Heart right ventricle (tissue), 16 donors: ENCODE measurements at regions not wholly inside any gene's neighbourhood (a gene's known extent, or its start where the extent isn't known, plus 50 kb on each side); places are given as distances from the start of the nearest gene placed in this dataset.

Experiments used
- ATAC-seq, 8 donors: fragments of 200-7000 bp; cut with Tn5 transposase; one replicate each; pipeline ENCODE4 v1.9.1; 2020; ENCODE audit warnings: mild to moderate bottlenecking in 8 of 8, moderate library complexity in 8 of 8, moderate number of reproducible peaks in 1 of 8
- DNase-seq, 2 donors: peaks; one replicate each; pipeline ENCODE4 v3.0.0-alpha.2; 2020
- H3K27ac ChIP-seq, 10 donors: fragments of 200-600 bp; sonication (generic) in 2 of 10; one replicate each; pipeline versions ENCODE4 v1.5.0 to v1.8.0; 2020 to 2022; ENCODE audit warnings: mild to moderate bottlenecking in 3 of 10
- H3K27me3 ChIP-seq, 7 donors: fragments of 200-600 bp; one replicate each; pipeline ENCODE4 v1.8.0; 2021 to 2022; ENCODE audit warnings: mild to moderate bottlenecking in 2 of 7
- H3K36me3 ChIP-seq, 9 donors: fragments of 200-600 bp; sonication (generic) in 1 of 9; one replicate each; pipeline versions ENCODE4 v1.5.0 to v1.8.0; 2020 to 2022; ENCODE audit warnings: mild to moderate bottlenecking in 2 of 9
- H3K4me1 ChIP-seq, 9 donors: fragments of 200-600 bp; sonication (generic) in 1 of 9; one replicate each; pipeline versions ENCODE4 v1.5.0 to v1.8.0; 2020 to 2022; ENCODE audit warnings: mild to moderate bottlenecking in 4 of 9
- H3K4me3 ChIP-seq, 10 donors: fragments of 200-600 bp; sonication (generic) in 2 of 10; one replicate each; pipeline versions ENCODE4 v1.5.0 to v1.8.0; 2020 to 2022; ENCODE audit warnings: mild to moderate bottlenecking in 7 of 10, moderate library complexity in 2 of 10
- H3K9me3 ChIP-seq, 11 donors: fragments of 200-600 bp in 10 of 11; sonication (generic) in 2 of 11; one replicate each; pipeline versions ENCODE4 v1.5.0 to v1.8.0; 2013 to 2022; ENCODE audit warnings: mild to moderate bottlenecking in 2 of 11, control low read depth in 1 of 11, moderate library complexity in 1 of 11
- WGBS, 2 donors: extraction: QIAGEN DNeasy Blood & Tissue Kit; methylation state at CpG; one replicate each; pipeline ENCODE4 v1.1.7; 2013; ENCODE audit warnings: inconsistent platforms in 1 of 2; 5-methylcytosine and 5-hydroxymethylcytosine counted together
- intact Hi-C, 10 donors: fragments of 100-400 bp; cut with DNase I; formaldehyde crosslinking; loops; one replicate each; pipeline versions ENCODE4 v1.11.1 to v1.14.2; 2022
- TF ChIP-seq, protein P1 (sequence below), 9 donors: fragments of 200-600 bp; sonication (generic) in 2 of 9; IDR thresholded peaks; one replicate each; pipeline versions ENCODE4 v1.5.0 to v1.8.0; 2021 to 2022; ENCODE audit warnings: antibody characterized with exemption in 9 of 9, mild to moderate bottlenecking in 5 of 9, moderate library complexity in 1 of 9
- donor health status: Arrhythmogenic right ventricular cardiomyopathy.
- donor health status: ischemic (EF 13 %, LVEDD 7.1; RV severe dilation, severe dysfunction).
- donor health status: healthy with polysubstance abuse.
- donor health status: DM: no; HTN: yes; CAD: no.
- donor health status: DM: no; HTN: no; CAD: no.
- donor health status: ischemic (EF 25% LVEDD 6.9; RV normal size, moderate dysfunction).
- donor health status: ischemic (EF 25% LVEDD 5.7; RV mildly dilated, moderate dysfunction).
- donor health status: healthy.
- donor health status: DM: yes; HTN: yes; CAD: no.
- donor health status: Ischemic cardiomyopathy.
- donor health status: ischemic (EF 35%, LVEDD 5.7; RV mildly dilated, moderate dysfunction).
- donor health status: nonischemic (EF 11% LVEDD 7.7; RV severe dilation, severe dysfunction).
- donor health status: DM: yes; HTN: yes; CAD: no.
- donor health status: PGD.
- donor health status: ischemic (EF 29% LVEDD 5.4; RV normal size, mild dysfunction).
- donor health status: nonischemic (EF 23%, LVEDD 6.1; RV moderate dilation, normal function).

DNA sequence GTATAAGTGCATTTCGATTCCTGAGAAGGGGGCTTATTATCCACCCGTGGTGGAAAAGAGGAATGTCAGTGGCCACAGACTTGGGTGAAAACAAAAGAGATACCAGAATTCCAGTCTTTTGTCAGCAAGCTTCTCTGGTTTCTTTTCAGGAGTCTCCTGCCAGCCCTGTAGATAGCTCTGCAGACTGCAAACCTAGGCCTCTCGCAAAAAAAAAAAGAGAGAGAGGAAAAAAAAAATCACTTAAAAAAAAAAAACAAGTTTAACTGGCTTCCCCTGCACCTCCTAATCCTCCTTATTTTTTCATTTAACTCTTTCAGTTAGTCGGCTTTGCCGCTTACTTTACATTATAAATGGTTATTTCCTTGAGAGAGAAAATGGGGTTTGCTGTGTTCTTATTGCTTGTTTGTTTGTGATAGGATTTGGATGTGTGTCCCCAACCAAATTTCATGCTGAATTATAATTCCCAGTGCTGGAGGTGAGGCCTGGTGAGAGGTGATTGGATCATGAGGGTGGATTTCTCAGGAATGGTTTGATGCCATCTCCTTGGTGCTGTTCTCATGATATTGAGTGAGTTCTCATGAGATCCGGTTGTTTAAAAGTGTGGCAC, 170.0 kb downstream of the BCL11B start:
- H3K9me3 ChIP-seq, result peaks cover 0 to 21% (median 10%) of the 10 kb centered on the region in 11 donors
- no peak overlapping the region for H3K27ac ChIP-seq
- DNase-seq (no peak), ATAC-seq (no peak)
- TF ChIP-seq, protein P1, sequence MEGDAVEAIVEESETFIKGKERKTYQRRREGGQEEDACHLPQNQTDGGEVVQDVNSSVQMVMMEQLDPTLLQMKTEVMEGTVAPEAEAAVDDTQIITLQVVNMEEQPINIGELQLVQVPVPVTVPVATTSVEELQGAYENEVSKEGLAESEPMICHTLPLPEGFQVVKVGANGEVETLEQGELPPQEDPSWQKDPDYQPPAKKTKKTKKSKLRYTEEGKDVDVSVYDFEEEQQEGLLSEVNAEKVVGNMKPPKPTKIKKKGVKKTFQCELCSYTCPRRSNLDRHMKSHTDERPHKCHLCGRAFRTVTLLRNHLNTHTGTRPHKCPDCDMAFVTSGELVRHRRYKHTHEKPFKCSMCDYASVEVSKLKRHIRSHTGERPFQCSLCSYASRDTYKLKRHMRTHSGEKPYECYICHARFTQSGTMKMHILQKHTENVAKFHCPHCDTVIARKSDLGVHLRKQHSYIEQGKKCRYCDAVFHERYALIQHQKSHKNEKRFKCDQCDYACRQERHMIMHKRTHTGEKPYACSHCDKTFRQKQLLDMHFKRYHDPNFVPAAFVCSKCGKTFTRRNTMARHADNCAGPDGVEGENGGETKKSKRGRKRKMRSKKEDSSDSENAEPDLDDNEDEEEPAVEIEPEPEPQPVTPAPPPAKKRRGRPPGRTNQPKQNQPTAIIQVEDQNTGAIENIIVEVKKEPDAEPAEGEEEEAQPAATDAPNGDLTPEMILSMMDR (IDR thresholded peaks at IDR 0.05), result no peak
- intact Hi-C loops, result no loop called here
- no peaks in the 10 kb centered on the region for H3K4me1 ChIP-seq
- no peak overlapping the region for H3K4me3 ChIP-seq
- 58 to 63% methylated on average over 6 of the region's 6 CpGs for WGBS, 2 donors
- H3K36me3 ChIP-seq, result no peaks in the 10 kb centered on the region
- peaks cover 0 to 4% (median 0%) of the 10 kb centered on the region in 7 donors for H3K27me3 ChIP-seq

DNA sequence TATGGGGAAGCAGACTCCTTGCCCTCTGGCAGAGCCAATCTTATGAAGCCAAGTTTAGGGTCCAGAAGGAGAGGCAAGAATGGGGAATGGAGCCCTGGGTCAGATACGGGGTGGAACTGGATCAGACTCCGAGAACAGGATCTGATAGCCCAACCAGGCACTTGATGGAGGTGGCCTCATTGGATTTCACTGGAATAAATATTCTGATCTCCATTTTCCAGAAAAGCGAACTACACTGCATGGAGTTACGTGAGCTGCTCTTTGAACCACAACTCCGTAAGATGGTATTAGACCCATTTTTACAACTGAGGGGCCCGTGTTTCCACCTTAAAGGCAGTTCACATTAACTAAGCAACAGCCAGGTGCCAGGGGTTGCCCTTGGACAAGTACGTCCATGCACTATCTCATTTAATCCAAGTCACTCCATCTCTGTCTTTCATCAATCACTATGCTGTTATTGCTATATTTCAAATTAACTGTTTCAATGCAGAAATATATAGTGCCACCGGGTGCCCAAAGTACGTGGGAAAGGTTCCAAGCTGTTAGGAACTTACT, 155.2 kb downstream of the BCL11B start:
- TF ChIP-seq, protein P1 (IDR thresholded peaks at IDR 0.05), result no peak
- DNase-seq (no peak), ATAC-seq (no peak)
- H3K27ac ChIP-seq, result no peak overlapping the region
- 79 to 84% methylated on average over 9 of the region's 9 CpGs for WGBS, 2 donors
- H3K27me3 ChIP-seq, result peaks cover 8 to 58% (median 53%) of the 10 kb centered on the region in 7 donors
- no peaks in the 10 kb centered on the region for H3K36me3 ChIP-seq
- intact Hi-C loops, result no loop called here
- H3K4me1 ChIP-seq, result no peaks in the 10 kb centered on the region
- peaks cover 0 to 23% (median 0%) of the 10 kb centered on the region in 11 donors for H3K9me3 ChIP-seq
- H3K4me3 ChIP-seq, result no peak overlapping the region

DNA sequence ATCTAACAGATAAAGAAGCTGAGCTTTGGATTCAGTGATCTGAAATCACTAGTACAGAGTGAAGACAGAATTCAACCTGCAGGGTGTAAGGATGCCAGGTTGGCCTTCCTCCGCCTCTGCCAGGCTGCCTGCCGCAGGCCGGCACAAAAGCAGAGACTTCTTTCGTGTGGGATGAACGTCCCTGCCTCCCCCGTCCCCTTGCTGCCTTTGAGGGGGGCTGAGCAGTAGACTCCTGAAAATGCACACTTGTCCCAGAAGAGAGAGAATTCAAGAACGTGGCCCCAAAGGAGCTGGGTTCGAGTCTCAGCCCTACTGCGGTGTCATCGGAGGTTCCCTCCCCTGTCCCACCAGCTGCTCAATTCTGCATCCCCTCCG, 154.3 kb downstream of the BCL11B start:
- Histone ChIP-seq H3K4me1 (no peaks in the 10 kb centered on the region), H3K9me3 (peaks cover 0 to 16% (median 0%) of the 10 kb centered on the region in 11 donors), H3K36me3 (no peaks in the 10 kb centered on the region), H3K27ac (no peak overlapping the region), H3K27me3 (peaks cover 8 to 66% (median 59%) of the 10 kb centered on the region in 7 donors), H3K4me3 (no peak overlapping the region)
- no peak for DNase-seq
- intact Hi-C loops, result no loop called here
- no peak for ATAC-seq
- 52 to 58% methylated on average over 11 of the region's 11 CpGs for WGBS, 2 donors
- TF ChIP-seq, protein P1 (IDR thresholded peaks at IDR 0.05), result no peak

DNA sequence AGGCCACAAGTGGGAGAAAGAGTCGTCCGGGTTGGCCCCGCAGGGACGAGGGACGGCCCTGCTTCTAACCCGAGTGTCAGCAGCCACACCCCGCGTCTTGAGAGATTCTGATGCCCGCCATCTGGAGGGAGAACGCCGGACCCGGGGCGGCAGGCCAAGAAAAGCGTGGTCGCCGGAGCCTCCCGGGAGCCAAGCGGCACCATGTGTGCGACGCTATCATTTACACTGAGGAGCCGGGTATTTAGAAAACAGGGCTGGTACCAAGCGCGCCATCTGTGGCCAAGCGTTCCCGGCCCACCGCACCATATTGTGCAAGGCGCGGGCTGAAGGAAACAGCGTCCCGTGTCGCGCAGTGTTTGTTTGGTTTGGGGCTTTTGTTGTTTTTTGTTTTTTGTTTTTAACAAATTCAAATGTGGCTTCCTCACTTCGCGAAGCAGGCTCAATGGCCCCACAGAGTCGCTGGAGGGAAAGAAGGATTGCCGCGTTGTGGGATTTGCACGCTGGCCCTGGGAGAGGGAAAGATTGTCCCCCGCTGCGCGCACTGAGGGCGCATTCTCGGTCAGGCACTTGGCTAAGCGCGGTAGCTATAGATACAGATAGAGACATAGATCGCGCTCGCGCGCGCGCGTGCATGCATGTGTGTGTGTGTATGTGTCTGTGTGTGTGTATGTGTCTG, 153.8 kb downstream of the BCL11B start:
- peaks cover 0 to 13% (median 0%) of the 10 kb centered on the region in 11 donors for H3K9me3 ChIP-seq
- WGBS, 2 donors, result 11% methylated on average over 53 of the region's 53 CpGs
- peaks cover 8 to 69% (median 61%) of the 10 kb centered on the region in 7 donors for H3K27me3 ChIP-seq
- DNase-seq (no peak), ATAC-seq (no peak)
- TF ChIP-seq, protein P1 (IDR thresholded peaks at IDR 0.05), result no peak
- intact Hi-C loops, result no loop called here
- no peaks in the 10 kb centered on the region for H3K4me1 ChIP-seq
- no peak overlapping the region for H3K27ac ChIP-seq
- H3K36me3 ChIP-seq, result no peaks in the 10 kb centered on the region
- no peak overlapping the region for H3K4me3 ChIP-seq
